HL-60 (cell line): ENCODE measurements at regions not wholly inside any gene's neighbourhood (a gene's known extent, or its start where the extent isn't known, plus 50 kb on each side); places are given as distances from the start of the nearest gene placed in this dataset.

Source experiments
- DNase-seq, 2 experiments: peaks; one replicate each; pipeline ENCODE4 v3.0.0-alpha.2; 2010 to 2020; ENCODE audit warnings: low read depth in 1 of 2, low spot score in 1 of 2
- H3K27ac ChIP-seq: fragments of 250-450 bp; sonication (Bioruptor Pico); replicated peaks from 2 replicates; pipeline ENCODE4 v1.5.1; 2020; ENCODE audit warnings: mild to moderate bottlenecking, moderate library complexity
- H3K27me3 ChIP-seq: fragments of 250-450 bp; sonication (Bioruptor Pico); 2 replicates; pipeline ENCODE4 v1.5.1; 2021; ENCODE audit warnings: mild to moderate bottlenecking, moderate library complexity; ENCODE audit not compliant: insufficient read depth, poor library complexity, severe bottlenecking
- H3K4me3 ChIP-seq: replicated peaks from 2 replicates; pipeline ENCODE4 v1.5.1; 2011; ENCODE audit warnings: mild to moderate bottlenecking, control low read depth, low read length; ENCODE audit not compliant: insufficient read depth
- GABPA ChIP-seq: IDR thresholded peaks from 2 replicates; pipeline ENCODE4 v1.6.1; 2012; ENCODE audit warnings: low read depth
- POLR2AphosphoS5 ChIP-seq: IDR thresholded peaks from 2 replicates; pipeline ENCODE4 v1.6.1; 2012; ENCODE audit warnings: low read depth
- SPI1 ChIP-seq: IDR thresholded peaks from 2 replicates; pipeline ENCODE4 v1.6.1; 2012; ENCODE audit warnings: low read depth, mild to moderate bottlenecking, borderline replicate concordance
- TF ChIP-seq, protein P1 (sequence below): IDR thresholded peaks from one replicate; pipeline ENCODE4 v1.5.1; 2011; ENCODE audit warnings: low read length, control low read depth, inconsistent platforms; ENCODE audit not compliant: insufficient read depth
- TF ChIP-seq, protein P2 (sequence below): IDR thresholded peaks from 2 replicates; pipeline ENCODE4 v1.6.1; 2012; ENCODE audit warnings: low read depth; ENCODE audit not compliant: insufficient replicate concordance

DNA sequence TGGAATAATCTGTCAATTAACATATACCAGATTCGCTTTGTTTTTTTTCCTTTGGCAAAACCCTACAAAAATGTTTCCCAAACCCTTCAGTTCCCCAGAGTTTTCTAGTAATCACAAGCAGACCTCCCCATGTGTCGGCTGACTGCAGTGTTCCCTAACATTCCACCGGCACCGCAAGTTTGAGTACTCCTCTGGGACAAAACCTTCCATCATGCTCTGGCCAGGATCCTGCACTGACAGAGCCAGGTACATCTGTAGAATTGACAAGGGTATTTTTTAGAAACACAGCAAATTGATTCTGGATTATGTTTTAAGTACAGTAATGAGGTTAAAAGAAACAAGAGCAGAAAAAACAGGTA, 174.7 kb downstream of the GAS1 start:
- TF ChIP-seq, protein P1, sequence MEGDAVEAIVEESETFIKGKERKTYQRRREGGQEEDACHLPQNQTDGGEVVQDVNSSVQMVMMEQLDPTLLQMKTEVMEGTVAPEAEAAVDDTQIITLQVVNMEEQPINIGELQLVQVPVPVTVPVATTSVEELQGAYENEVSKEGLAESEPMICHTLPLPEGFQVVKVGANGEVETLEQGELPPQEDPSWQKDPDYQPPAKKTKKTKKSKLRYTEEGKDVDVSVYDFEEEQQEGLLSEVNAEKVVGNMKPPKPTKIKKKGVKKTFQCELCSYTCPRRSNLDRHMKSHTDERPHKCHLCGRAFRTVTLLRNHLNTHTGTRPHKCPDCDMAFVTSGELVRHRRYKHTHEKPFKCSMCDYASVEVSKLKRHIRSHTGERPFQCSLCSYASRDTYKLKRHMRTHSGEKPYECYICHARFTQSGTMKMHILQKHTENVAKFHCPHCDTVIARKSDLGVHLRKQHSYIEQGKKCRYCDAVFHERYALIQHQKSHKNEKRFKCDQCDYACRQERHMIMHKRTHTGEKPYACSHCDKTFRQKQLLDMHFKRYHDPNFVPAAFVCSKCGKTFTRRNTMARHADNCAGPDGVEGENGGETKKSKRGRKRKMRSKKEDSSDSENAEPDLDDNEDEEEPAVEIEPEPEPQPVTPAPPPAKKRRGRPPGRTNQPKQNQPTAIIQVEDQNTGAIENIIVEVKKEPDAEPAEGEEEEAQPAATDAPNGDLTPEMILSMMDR, result no peak
- no peak for TF ChIP-seq POLR2AphosphoS5
- TF ChIP-seq, protein P2, sequence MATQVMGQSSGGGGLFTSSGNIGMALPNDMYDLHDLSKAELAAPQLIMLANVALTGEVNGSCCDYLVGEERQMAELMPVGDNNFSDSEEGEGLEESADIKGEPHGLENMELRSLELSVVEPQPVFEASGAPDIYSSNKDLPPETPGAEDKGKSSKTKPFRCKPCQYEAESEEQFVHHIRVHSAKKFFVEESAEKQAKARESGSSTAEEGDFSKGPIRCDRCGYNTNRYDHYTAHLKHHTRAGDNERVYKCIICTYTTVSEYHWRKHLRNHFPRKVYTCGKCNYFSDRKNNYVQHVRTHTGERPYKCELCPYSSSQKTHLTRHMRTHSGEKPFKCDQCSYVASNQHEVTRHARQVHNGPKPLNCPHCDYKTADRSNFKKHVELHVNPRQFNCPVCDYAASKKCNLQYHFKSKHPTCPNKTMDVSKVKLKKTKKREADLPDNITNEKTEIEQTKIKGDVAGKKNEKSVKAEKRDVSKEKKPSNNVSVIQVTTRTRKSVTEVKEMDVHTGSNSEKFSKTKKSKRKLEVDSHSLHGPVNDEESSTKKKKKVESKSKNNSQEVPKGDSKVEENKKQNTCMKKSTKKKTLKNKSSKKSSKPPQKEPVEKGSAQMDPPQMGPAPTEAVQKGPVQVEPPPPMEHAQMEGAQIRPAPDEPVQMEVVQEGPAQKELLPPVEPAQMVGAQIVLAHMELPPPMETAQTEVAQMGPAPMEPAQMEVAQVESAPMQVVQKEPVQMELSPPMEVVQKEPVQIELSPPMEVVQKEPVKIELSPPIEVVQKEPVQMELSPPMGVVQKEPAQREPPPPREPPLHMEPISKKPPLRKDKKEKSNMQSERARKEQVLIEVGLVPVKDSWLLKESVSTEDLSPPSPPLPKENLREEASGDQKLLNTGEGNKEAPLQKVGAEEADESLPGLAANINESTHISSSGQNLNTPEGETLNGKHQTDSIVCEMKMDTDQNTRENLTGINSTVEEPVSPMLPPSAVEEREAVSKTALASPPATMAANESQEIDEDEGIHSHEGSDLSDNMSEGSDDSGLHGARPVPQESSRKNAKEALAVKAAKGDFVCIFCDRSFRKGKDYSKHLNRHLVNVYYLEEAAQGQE, result no peak
- DNase-seq, result no peak
- Histone ChIP-seq H3K27me3 (no peaks in the 10 kb centered on the region), H3K27ac (no peak overlapping the region), H3K4me3 (no peak overlapping the region)

DNA sequence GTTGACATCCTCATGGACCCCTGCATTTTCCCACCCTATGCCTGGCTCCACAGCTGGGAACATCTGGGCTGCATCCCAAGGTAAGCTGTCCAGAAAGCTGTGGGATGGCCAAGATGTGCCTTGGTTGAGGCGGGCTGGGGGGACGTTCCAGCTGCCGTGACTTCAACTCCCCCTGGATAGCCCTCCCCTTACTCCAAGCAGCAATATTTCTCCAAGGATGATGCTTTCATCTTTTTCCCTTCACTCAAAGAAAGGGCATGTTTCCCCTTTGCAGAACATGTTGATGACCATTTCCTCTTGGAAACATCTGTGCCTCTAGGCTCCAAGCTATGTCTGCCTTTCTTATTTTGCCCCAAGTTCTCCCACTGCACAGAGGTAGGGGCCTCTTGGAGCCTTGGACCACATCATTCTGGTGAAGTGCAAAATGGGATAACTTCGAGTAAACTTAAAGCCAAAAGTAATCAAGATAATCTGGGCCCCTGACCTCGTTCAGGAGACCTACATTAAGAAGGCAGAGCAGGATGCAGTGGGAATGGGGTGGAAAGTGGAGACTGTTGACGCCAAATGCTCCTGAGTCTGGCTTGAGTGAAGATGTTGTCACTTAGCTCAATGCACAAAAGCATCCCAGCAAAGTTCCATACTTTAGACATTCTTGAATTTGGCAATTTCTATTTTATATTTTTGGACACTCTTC, 175.2 kb downstream of the GAS1 start:
- H3K4me3 ChIP-seq, result no peak overlapping the region
- no peak for TF ChIP-seq GABPA
- TF ChIP-seq SPI1, result no peak
- no peak for TF ChIP-seq POLR2AphosphoS5
- TF ChIP-seq, protein P2, result no peak
- TF ChIP-seq, protein P1, result no peak
- DNase-seq, result no peak
- H3K27me3 ChIP-seq, result no peaks in the 10 kb centered on the region
- no peak overlapping the region for H3K27ac ChIP-seq

DNA sequence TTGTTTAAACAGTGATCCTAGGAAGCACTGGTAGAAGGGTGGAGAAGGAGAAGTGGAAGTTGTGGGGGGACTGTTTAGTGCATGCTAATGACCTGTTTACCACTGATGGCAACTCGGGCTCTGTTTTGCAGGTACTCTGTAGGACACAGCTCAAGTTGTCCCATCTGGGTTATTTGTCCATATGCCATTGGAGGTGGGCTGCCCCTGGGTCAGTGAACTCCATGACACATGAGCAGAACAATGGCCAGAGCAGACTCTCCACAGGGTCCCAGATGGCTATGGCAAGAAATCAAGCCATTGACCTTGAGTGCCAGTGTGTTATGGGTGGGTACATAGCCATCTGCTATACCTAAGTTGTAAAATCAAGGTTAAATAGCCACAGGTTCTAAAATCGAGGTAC, 175.9 kb downstream of the GAS1 start:
- no peaks in the 10 kb centered on the region for H3K27me3 ChIP-seq
- TF ChIP-seq POLR2AphosphoS5 (no peak), SPI1 (no peak), GABPA (no peak)
- TF ChIP-seq, protein P1, result no peak
- TF ChIP-seq, protein P2, result no peak
- DNase-seq, result no peak
- no peak overlapping the region for H3K27ac ChIP-seq
- H3K4me3 ChIP-seq, result no peak overlapping the region
